ENCODE measurements at regions not wholly inside any gene's neighbourhood (a gene's known extent, or its start where the extent isn't known, plus 50 kb on each side); places are given as distances from the start of the nearest gene placed in this dataset.

DNA sequence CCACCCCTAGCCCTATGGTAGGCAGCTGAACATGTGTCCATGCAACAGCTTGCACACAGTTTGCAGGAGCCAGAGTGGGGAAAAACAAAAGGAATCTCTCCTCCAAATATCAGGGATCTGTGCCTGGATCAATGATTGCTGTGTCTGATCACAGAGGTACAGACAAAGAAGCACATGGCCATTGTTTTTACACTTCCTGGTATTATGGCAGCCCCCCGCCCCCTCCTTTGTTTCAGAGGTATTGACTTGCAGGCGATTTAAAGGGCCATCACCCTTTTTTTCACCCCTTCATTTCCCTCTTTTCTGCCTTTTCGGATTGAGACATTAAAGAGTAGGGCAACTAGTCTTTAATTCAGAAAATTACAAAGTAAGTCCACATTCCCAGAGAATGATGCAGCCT, 453.0 kb upstream of the LUZP2 start:
- no peak overlapping the region for H3K27ac Mint-ChIP-seq
- H3K9me3 Mint-ChIP-seq (ENCODE audit: low read depth): peaks cover 12% of the 10 kb centered on the region
- no peak overlapping the region for H3K4me3 Mint-ChIP-seq (ENCODE audit: low read depth)
- H3K36me3 Mint-ChIP-seq (ENCODE audit: insufficient read depth): peaks cover 6% of the 10 kb centered on the region
- TF ChIP-seq, protein P1, sequence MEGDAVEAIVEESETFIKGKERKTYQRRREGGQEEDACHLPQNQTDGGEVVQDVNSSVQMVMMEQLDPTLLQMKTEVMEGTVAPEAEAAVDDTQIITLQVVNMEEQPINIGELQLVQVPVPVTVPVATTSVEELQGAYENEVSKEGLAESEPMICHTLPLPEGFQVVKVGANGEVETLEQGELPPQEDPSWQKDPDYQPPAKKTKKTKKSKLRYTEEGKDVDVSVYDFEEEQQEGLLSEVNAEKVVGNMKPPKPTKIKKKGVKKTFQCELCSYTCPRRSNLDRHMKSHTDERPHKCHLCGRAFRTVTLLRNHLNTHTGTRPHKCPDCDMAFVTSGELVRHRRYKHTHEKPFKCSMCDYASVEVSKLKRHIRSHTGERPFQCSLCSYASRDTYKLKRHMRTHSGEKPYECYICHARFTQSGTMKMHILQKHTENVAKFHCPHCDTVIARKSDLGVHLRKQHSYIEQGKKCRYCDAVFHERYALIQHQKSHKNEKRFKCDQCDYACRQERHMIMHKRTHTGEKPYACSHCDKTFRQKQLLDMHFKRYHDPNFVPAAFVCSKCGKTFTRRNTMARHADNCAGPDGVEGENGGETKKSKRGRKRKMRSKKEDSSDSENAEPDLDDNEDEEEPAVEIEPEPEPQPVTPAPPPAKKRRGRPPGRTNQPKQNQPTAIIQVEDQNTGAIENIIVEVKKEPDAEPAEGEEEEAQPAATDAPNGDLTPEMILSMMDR (IDR thresholded peaks at IDR 0.05; ENCODE audit: unreplicated experiment): no peak
- no peak for DNase-seq (ENCODE audit: low spot score, unreplicated experiment)
- H3K27me3 Mint-ChIP-seq: no peaks in the 10 kb centered on the region
- H3K4me1 Mint-ChIP-seq (ENCODE audit: low read depth): no peaks in the 10 kb centered on the region

DNA sequence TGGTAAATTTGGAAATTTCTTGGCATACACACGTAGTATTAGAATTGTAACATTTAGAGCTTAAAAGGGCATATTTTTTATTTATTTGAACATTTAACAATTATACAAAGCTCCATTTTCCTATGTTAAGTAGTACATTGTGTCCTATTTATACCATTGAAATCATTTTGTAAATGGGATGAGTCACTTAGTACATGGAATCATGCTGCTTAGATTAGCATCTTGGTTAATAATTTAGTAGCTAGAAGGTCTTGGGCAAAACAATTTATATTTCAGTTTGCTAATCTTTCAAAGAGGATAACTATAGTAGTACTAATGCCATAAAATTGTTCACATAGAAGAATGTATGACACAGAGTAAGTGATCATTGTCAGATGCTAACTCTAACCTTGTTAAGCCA, 450.1 kb upstream of the LUZP2 start:
- H3K4me3 Mint-ChIP-seq (ENCODE audit: low read depth): no peak overlapping the region
- DNase-seq (ENCODE audit: low spot score, unreplicated experiment): no peak

DNA sequence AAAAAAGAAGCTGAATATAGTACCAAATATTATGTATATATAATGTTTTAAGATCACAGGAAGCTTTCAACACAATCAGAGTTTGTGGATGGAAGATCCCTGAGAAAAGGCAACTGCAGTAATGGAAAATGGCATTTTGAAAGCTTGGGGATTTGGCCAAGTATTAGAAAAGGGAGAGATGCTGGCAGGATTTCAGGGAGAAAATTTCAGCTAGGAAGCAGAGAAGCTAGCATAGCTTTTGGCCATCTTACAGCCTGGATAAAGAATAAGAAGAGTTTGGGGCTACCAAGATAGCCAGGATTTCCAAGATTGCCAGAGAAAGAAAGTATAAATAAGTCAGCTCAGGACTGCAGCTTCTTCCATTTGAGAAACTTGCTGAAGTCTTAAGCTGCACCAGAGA, 440.8 kb upstream of the LUZP2 start:
- Mint-ChIP-seq H3K4me1 (ENCODE audit: low read depth) (no peaks in the 10 kb centered on the region), H3K4me3 (ENCODE audit: low read depth) (no peak overlapping the region), H3K27me3 (no peaks in the 10 kb centered on the region), H3K9me3 (ENCODE audit: low read depth) (no peaks in the 10 kb centered on the region), H3K36me3 (ENCODE audit: insufficient read depth) (no peaks in the 10 kb centered on the region), H3K27ac (no peak overlapping the region)
- TF ChIP-seq, protein P1 (IDR thresholded peaks at IDR 0.05; ENCODE audit: unreplicated experiment): no peak
- DNase-seq (ENCODE audit: low spot score, unreplicated experiment): no peak

More for the DNA sequence above, 450.1 kb upstream of the LUZP2 start:
- TF ChIP-seq, protein P1 (IDR thresholded peaks at IDR 0.05; ENCODE audit: unreplicated experiment): no peak
- no peak overlapping the region for H3K27ac Mint-ChIP-seq
- no peaks in the 10 kb centered on the region for H3K27me3 Mint-ChIP-seq
- no peaks in the 10 kb centered on the region for H3K4me1 Mint-ChIP-seq (ENCODE audit: low read depth)
- peaks cover 21% of the 10 kb centered on the region for H3K9me3 Mint-ChIP-seq (ENCODE audit: low read depth)
- H3K36me3 Mint-ChIP-seq (ENCODE audit: insufficient read depth): peaks cover 6% of the 10 kb centered on the region

DNA sequence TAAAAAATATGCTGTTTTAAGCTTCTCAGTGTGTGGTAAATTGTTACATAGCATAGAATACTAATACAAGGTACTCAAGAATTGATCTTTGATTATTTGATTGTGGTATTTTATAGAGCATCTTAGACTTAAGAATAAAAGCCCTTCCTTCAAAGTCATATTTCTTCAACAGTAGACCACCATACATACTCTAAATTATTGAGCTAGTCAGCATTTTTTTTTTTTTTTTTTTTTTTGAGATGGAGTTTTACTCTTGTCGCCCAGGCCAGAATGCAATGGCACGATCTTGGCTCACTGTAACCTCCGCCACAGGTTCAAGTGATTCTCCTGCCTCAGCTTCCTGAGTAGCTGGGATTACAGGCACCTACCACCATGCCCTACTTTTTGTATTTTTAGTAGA, 436.7 kb upstream of the LUZP2 start:
- Mint-ChIP-seq H3K9me3 (ENCODE audit: low read depth) (no peaks in the 10 kb centered on the region), H3K36me3 (ENCODE audit: insufficient read depth) (no peaks in the 10 kb centered on the region), H3K4me1 (ENCODE audit: low read depth) (peaks cover 4% of the 10 kb centered on the region), H3K27me3 (no peaks in the 10 kb centered on the region), H3K27ac (no peak overlapping the region), H3K4me3 (ENCODE audit: low read depth) (no peak overlapping the region)
- no peak for DNase-seq (ENCODE audit: low spot score, unreplicated experiment)
- TF ChIP-seq, protein P1 (IDR thresholded peaks at IDR 0.05; ENCODE audit: unreplicated experiment): no peak

DNA sequence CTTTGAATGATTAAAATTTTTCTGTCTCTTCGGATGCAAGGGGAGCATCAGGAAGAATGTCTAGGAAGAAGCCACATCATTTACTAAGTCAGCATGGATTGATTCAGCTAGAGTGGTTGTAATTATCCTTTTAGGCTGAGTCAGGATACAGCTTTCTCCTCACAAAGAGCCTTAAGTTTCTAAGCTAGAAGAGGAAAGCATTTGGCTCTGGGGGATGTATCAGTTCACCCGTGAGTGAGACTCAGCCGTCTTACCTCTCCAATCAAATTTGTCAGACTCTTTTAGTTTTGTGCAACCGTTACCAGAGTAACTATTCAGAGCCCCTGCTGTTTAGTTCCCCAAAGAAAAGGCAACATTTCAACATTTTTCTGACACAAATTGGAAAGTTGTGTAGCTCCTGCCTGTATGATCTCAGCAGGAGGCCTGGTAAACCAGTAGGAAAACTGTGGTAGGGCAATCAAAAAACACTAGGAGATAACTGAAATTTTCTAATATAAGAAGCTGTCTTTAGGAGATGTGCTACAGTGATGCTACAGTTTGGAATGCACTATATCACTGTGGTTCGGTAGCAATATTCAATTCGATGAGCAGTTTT, 432.4 kb upstream of the LUZP2 start:
- H3K27ac Mint-ChIP-seq: no peak overlapping the region
- no peaks in the 10 kb centered on the region for H3K9me3 Mint-ChIP-seq (ENCODE audit: low read depth)
- TF ChIP-seq, protein P1 (IDR thresholded peaks at IDR 0.05; ENCODE audit: unreplicated experiment): no peak
- H3K36me3 Mint-ChIP-seq (ENCODE audit: insufficient read depth): no peaks in the 10 kb centered on the region
- DNase-seq (ENCODE audit: low spot score, unreplicated experiment): no peak
- no peak overlapping the region for H3K4me3 Mint-ChIP-seq (ENCODE audit: low read depth)
- no peaks in the 10 kb centered on the region for H3K27me3 Mint-ChIP-seq
- peaks cover 11% of the 10 kb centered on the region for H3K4me1 Mint-ChIP-seq (ENCODE audit: low read depth)

All from progenitor cell of endocrine pancreas (in vitro differentiated cells).